HepG2 (cell line): ENCODE measurements at regions not wholly inside any gene's neighbourhood (a gene's known extent, or its start where the extent isn't known, plus 50 kb on each side); places are given as distances from the start of the nearest gene placed in this dataset.
"Not testable (repeated sequence)": the region's sequence is repeated elsewhere in the genome, so short reads cannot be mapped to it uniquely, and the experiment has no call there.

Experiments used
- ATAC-seq: fragments of 200-7000 bp; cut with Tn5 transposase; 3 replicates; pipeline ENCODE4 v1.9.1; 2020; ENCODE audit warnings: mild to moderate bottlenecking, moderate library complexity
- BruUV-seq: library from RNA; stranded (reverse); fragments of 400-500 nt; replicated peaks from 2 replicates; lab custom pipeline; 2021; lab: Mats Ljungman, UMichigan
- CTCF ChIA-PET: fragments of 300-600 bp; formaldehyde crosslinking; extraction: SDS; loops from one replicate; lab custom pipeline; 2021; ENCODE audit warnings: low total read pairs, inconsistent platforms, low intra/inter-chr PET ratio; lab: Yijun Ruan, JAX
- POLR2A ChIA-PET: fragments of 350-600 bp; sonication (Branson Sonifier 250); formaldehyde crosslinking; loops from one replicate; lab custom pipeline; 2020; ENCODE audit warnings: antibody characterized with exemption, inconsistent platforms; lab: Yijun Ruan, JAX
- DNase-seq: peaks from one replicate; pipeline ENCODE4 v3.0.0-alpha.2; 2015; ENCODE audit warnings: low spot score
- FAIRE-seq: peaks from 3 replicates; lab custom pipeline; 2011; peaks lifted over from hg19 to GRCh38; lab: Jason Lieb, UNC
- H2AFZ ChIP-seq: one replicate; pipeline ENCODE4 v1.6.1; 2011; ENCODE audit warnings: low read length, inconsistent platforms
- H3K27ac ChIP-seq: fragments of 300-600 bp; 3 replicates; pipeline ENCODE4 v1.8.0; 2011; ENCODE audit warnings: mixed run types, mild to moderate bottlenecking, mixed read lengths, low read length, inconsistent platforms; ENCODE audit not compliant: insufficient read depth; ENCODE audit errors: extremely low read length
- H3K27me3 ChIP-seq, 2 experiments: fragments of 200-600 bp in 1 of 2; 2 replicates in 1 of 2; 3 replicates in 1 of 2; pipeline versions ENCODE4 v1.6.0 to v1.8.0; 2011; ENCODE audit warnings: low read length in 2 of 2, mild to moderate bottlenecking in 2 of 2, moderate library complexity in 2 of 2, inconsistent platforms in 1 of 2; ENCODE audit not compliant: insufficient read depth in 2 of 2, control insufficient read depth in 1 of 2
- H3K36me3 ChIP-seq, 2 experiments: fragments of 200-600 bp in 1 of 2; replicated peaks in 1 of 2; 2 replicates in 1 of 2; 3 replicates in 1 of 2; pipeline versions ENCODE4 v1.5.1 to v1.8.0; 2011; ENCODE audit warnings: low read length in 2 of 2, inconsistent platforms in 1 of 2; ENCODE audit not compliant: insufficient read depth in 2 of 2, control insufficient read depth in 1 of 2
- H3K4me1 ChIP-seq: 2 replicates; pipeline ENCODE4 v1.5.1; 2012; ENCODE audit warnings: low read length, inconsistent platforms; ENCODE audit not compliant: insufficient read depth
- H3K4me2 ChIP-seq: 2 replicates; pipeline ENCODE4 v1.6.0; 2011; ENCODE audit warnings: low read depth, low read length, inconsistent platforms
- H3K4me3 ChIP-seq, 3 experiments: fragments of 200-600 bp in 1 of 3; sonication (generic), shearing (Covaris generic) in 1 of 3; replicated peaks in 1 of 3; 2 replicates each; pipeline ENCODE4 v1.5.1; 2011 to 2016; ENCODE audit warnings: low read length in 3 of 3, inconsistent platforms in 2 of 3, low read depth in 2 of 3, mild to moderate bottlenecking in 2 of 3, control low read depth in 1 of 3, mixed read lengths in 1 of 3; ENCODE audit not compliant: insufficient read depth in 1 of 3
- H3K79me2 ChIP-seq: one replicate; pipeline ENCODE4 v1.6.1; 2011; ENCODE audit warnings: low read length, inconsistent platforms; ENCODE audit not compliant: insufficient read depth
- H3K9ac ChIP-seq: 2 replicates; pipeline ENCODE4 v1.6.0; 2011; ENCODE audit warnings: mild to moderate bottlenecking, low read depth, low read length, inconsistent platforms; ENCODE audit not compliant: insufficient read depth
- H3K9me3 ChIP-seq: 2 replicates; pipeline ENCODE4 v1.5.1; 2012; ENCODE audit warnings: mild to moderate bottlenecking, low read length
- H4K20me1 ChIP-seq: 2 replicates; pipeline ENCODE4 v1.6.0; 2011; ENCODE audit warnings: inconsistent platforms, mild to moderate bottlenecking, low read length, moderate library complexity; ENCODE audit not compliant: insufficient read depth
- JUNB ChIP-seq: sonication (generic); formaldehyde crosslinking; IDR thresholded peaks from 2 replicates; pipeline ENCODE4 v1.8.0; 2022; ENCODE audit warnings: missing genetic modification reagents, mild to moderate bottlenecking, borderline replicate concordance
- NCOA1 ChIP-seq: sonication (generic); formaldehyde crosslinking; IDR thresholded peaks from 2 replicates; pipeline ENCODE4 v1.9.0; 2021; ENCODE audit warnings: missing genetic modification reagents
- NFE2 ChIP-seq: sonication (generic); formaldehyde crosslinking; IDR thresholded peaks from 2 replicates; pipeline ENCODE4 v1.4.0; 2020; ENCODE audit warnings: missing genetic modification reagents
- SKI ChIP-seq: fragments of 450-650 bp; IDR thresholded peaks from one replicate; pipeline ENCODE4 v1.6.1; 2018; ENCODE audit warnings: mild to moderate bottlenecking; ENCODE audit not compliant: partially characterized antibody
- ZNF282 ChIP-seq: fragments of 450-650 bp; IDR thresholded peaks from 2 replicates; pipeline ENCODE4 v1.6.1; 2018; ENCODE audit not compliant: partially characterized antibody
- ZNF382 ChIP-seq: sonication (generic); formaldehyde crosslinking; IDR thresholded peaks from 2 replicates; pipeline ENCODE4 v1.5.0; 2020; ENCODE audit warnings: missing genetic modification reagents, mild to moderate bottlenecking, borderline replicate concordance
- ZSCAN20 ChIP-seq: sonication (generic); formaldehyde crosslinking; IDR thresholded peaks from 2 replicates; pipeline ENCODE4 v1.4.0; 2020; ENCODE audit warnings: missing genetic modification reagents, mild to moderate bottlenecking, borderline replicate concordance
- in situ Hi-C: cut with HindIII; loops from 2 replicates; pipeline ENCODE4 v1.10.0; 2017; ENCODE audit warnings: low pct_unique_long_range_greater_than_20kb; ENCODE audit not compliant: extremely low pct_ligation_motif_present
- intact Hi-C: fragments of 100-400 bp; cut with micrococcal nuclease; formaldehyde crosslinking; loops from one replicate; pipeline ENCODE4 v1.10.0; 2022; ENCODE audit not compliant: unreplicated experiment
- TF ChIP-seq, protein P1 (sequence below): sonication (generic); formaldehyde crosslinking; IDR thresholded peaks from 2 replicates; pipeline ENCODE4 v1.8.1; 2023; ENCODE audit warnings: missing genetic modification reagents, inconsistent platforms, borderline replicate concordance

DNA sequence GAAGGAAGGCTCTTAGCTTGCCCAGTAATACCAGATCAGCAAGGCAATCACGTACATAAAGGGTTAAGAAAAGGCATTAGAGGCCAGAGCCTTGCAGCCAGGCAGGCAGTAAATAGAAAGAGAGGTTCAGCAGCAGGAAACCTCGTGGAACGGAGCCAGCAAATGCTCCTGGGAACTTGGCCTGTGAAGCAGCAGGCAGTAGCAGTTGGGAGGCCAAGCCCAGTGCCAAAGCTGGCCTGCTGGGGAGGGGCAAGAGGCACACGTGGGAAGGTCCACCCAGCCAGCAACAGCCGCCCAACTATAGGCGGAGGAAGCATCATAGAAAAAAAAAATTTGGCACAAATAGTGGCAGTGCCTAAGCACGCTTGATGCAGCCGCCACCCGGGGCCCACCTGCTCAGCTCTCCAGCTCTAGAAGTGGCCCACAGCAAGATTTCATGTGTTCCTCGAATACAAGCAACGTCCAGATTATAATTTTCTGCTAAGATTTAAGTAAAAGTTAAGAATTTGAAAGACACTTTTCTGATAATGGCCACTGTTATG, 2339.5 kb downstream of the TP53TG3F start (continued):
- TF ChIP-seq NCOA1 (CRISPR knock-in tag) (no peak), NFE2 (no peak), ZSCAN20 (CRISPR knock-in tag) (no peak), JUNB (no peak), ZNF382 (CRISPR knock-in tag) (no peak), SKI (no peak), ZNF282 (no peak)
- TF ChIP-seq, protein P1, sequence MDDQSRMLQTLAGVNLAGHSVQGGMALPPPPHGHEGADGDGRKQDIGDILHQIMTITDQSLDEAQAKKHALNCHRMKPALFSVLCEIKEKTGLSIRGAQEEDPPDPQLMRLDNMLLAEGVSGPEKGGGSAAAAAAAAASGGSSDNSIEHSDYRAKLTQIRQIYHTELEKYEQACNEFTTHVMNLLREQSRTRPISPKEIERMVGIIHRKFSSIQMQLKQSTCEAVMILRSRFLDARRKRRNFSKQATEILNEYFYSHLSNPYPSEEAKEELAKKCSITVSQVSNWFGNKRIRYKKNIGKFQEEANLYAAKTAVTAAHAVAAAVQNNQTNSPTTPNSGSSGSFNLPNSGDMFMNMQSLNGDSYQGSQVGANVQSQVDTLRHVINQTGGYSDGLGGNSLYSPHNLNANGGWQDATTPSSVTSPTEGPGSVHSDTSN (CRISPR knock-in tag): no peak

DNA sequence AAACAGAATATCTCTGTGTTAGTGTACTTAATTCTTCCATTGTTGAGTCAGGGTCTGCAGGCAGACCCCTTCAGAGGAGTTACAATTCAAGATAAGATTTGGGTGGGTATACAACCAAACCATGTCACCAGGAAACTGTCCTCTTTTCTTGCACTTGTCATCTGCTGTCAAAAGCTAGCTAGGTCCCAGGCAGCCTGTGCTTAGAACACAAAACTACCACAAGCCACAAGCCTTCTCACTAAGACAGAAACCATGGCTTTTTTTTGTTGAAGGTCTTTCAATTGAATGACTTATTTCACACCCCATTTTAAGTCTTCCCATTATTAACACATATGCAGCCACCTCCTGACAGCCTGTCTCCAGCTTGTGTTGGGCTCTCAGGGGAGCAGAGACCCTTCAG, 2345.1 kb downstream of the TP53TG3F start:
- H3K9ac ChIP-seq, in situ Hi-C loops, H3K36me3 ChIP-seq, H3K27ac ChIP-seq, CTCF ChIA-PET, FAIRE-seq, H2AFZ ChIP-seq, intact Hi-C loops, H3K4me3 ChIP-seq, POLR2A ChIA-PET, H4K20me1 ChIP-seq, DNase-seq, H3K79me2 ChIP-seq, ATAC-seq, H3K27me3 ChIP-seq, BruUV-seq, H3K4me1 ChIP-seq, H3K4me2 ChIP-seq: not testable (repeated sequence)
- H3K9me3 ChIP-seq: peaks cover 80% of the 10 kb centered on the region
